HepG2 (cell line): ENCODE measurements at regions not wholly inside any gene's neighbourhood (a gene's known extent, or its start where the extent isn't known, plus 50 kb on each side); places are given as distances from the start of the nearest gene placed in this dataset.

ENCODE experiments used
- ARNTL ChIP-seq: sonication (generic); formaldehyde crosslinking; IDR thresholded peaks from 2 replicates; pipeline ENCODE4 v1.4.0; 2020; ENCODE audit warnings: mild to moderate bottlenecking, missing genetic modification reagents
- CHCHD3 ChIP-seq: sonication (generic); formaldehyde crosslinking; IDR thresholded peaks from 2 replicates; pipeline ENCODE4 v1.8.0; 2022; ENCODE audit warnings: mild to moderate bottlenecking, missing genetic modification reagents, moderate library complexity
- CHD2 ChIP-seq: IDR thresholded peaks from 2 replicates; pipeline ENCODE4 v1.6.1; 2011; ENCODE audit warnings: low read depth, low read length, improper control_type of control experiment
- FOXA1 ChIP-seq, 2 experiments: fragments of 450-650 bp in 1 of 2; sonication (generic) in 1 of 2; formaldehyde crosslinking in 1 of 2; IDR thresholded peaks; 2 replicates each; pipeline versions ENCODE4 v1.4.0 to v1.6.1; 2016 to 2020; ENCODE audit warnings: missing genetic modification reagents in 1 of 2
- KDM5A ChIP-seq: fragments of 200-600 bp; sonication (generic); IDR thresholded peaks from 2 replicates; pipeline ENCODE4 v1.7.0; 2018; ENCODE audit warnings: antibody characterized with exemption, mild to moderate bottlenecking, low read length, borderline replicate concordance
- NR2C2 ChIP-seq: sonication (generic); formaldehyde crosslinking; IDR thresholded peaks from 2 replicates; pipeline ENCODE4 v1.4.0; 2020; ENCODE audit warnings: missing genetic modification reagents, mild to moderate bottlenecking, moderate library complexity, borderline replicate concordance
- RXRA ChIP-seq: sonication (generic); formaldehyde crosslinking; IDR thresholded peaks from 2 replicates; pipeline ENCODE4 v1.5.1; 2020; ENCODE audit warnings: missing genetic modification reagents
- TCF7 ChIP-seq: sonication (generic); IDR thresholded peaks from 2 replicates; pipeline ENCODE4 v1.6.1; 2016; ENCODE audit warnings: antibody characterized with exemption, low read depth
- ZBTB20 ChIP-seq: sonication (generic); formaldehyde crosslinking; IDR thresholded peaks from 2 replicates; pipeline ENCODE4 v1.8.1; 2023; ENCODE audit warnings: missing genetic modification reagents, low read depth, mild to moderate bottlenecking, borderline replicate concordance
- TF ChIP-seq, protein P1 (sequence below): IDR thresholded peaks from 2 replicates; pipeline ENCODE4 v1.6.1; 2012; ENCODE audit warnings: inconsistent platforms
- TF ChIP-seq, protein P2 (sequence below): sonication (generic); formaldehyde crosslinking; IDR thresholded peaks from 2 replicates; pipeline ENCODE4 v1.5.1; 2020; ENCODE audit warnings: mild to moderate bottlenecking, missing genetic modification reagents, borderline replicate concordance
- TF ChIP-seq, protein P3 (sequence below): IDR thresholded peaks from 2 replicates; pipeline ENCODE4 v1.6.1; 2016; ENCODE audit warnings: missing genetic modification reagents, missing compliant biosample characterization

DNA sequence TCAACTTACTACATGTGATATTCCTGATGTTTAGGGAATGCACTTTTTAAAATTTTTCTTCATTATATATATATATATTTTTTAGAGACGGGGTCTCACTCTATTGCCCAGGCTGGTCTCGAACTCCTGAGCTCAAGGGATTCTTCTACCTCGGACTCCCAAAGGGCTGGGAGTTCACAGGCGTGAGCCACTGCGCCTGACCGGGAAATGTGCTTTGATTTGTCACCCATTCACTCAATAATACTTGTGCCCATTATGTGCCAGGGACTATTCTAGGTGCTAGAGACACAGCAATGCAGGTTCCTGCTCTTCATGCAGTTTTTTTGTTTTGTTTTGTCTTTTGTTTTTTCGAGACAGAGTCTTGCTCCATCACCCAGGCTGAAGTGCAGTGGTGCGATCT, 56.1 kb upstream of the INCENP start:
- TF ChIP-seq ZBTB20 (CRISPR knock-in tag) (no peak), ARNTL (no peak), TCF7 (no peak), CHCHD3 (CRISPR knock-in tag) (no peak), NR2C2 (CRISPR knock-in tag) (no peak), FOXA1 (IDR thresholded peaks at IDR 0.05) (no peak), FOXA1 (CRISPR knock-in tag; IDR thresholded peaks at IDR 0.05) (no peak), RXRA (no peak), CHD2 (no peak), KDM5A (no peak)
- TF ChIP-seq, protein P1, sequence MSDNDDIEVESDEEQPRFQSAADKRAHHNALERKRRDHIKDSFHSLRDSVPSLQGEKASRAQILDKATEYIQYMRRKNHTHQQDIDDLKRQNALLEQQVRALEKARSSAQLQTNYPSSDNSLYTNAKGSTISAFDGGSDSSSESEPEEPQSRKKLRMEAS = no peak
- TF ChIP-seq, protein P2, sequence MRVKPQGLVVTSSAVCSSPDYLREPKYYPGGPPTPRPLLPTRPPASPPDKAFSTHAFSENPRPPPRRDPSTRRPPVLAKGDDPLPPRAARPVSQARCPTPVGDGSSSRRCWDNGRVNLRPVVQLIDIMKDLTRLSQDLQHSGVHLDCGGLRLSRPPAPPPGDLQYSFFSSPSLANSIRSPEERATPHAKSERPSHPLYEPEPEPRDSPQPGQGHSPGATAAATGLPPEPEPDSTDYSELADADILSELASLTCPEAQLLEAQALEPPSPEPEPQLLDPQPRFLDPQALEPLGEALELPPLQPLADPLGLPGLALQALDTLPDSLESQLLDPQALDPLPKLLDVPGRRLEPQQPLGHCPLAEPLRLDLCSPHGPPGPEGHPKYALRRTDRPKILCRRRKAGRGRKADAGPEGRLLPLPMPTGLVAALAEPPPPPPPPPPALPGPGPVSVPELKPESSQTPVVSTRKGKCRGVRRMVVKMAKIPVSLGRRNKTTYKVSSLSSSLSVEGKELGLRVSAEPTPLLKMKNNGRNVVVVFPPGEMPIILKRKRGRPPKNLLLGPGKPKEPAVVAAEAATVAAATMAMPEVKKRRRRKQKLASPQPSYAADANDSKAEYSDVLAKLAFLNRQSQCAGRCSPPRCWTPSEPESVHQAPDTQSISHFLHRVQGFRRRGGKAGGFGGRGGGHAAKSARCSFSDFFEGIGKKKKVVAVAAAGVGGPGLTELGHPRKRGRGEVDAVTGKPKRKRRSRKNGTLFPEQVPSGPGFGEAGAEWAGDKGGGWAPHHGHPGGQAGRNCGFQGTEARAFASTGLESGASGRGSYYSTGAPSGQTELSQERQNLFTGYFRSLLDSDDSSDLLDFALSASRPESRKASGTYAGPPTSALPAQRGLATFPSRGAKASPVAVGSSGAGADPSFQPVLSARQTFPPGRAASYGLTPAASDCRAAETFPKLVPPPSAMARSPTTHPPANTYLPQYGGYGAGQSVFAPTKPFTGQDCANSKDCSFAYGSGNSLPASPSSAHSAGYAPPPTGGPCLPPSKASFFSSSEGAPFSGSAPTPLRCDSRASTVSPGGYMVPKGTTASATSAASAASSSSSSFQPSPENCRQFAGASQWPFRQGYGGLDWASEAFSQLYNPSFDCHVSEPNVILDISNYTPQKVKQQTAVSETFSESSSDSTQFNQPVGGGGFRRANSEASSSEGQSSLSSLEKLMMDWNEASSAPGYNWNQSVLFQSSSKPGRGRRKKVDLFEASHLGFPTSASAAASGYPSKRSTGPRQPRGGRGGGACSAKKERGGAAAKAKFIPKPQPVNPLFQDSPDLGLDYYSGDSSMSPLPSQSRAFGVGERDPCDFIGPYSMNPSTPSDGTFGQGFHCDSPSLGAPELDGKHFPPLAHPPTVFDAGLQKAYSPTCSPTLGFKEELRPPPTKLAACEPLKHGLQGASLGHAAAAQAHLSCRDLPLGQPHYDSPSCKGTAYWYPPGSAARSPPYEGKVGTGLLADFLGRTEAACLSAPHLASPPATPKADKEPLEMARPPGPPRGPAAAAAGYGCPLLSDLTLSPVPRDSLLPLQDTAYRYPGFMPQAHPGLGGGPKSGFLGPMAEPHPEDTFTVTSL (CRISPR knock-in tag) = no peak
- TF ChIP-seq, protein P3, sequence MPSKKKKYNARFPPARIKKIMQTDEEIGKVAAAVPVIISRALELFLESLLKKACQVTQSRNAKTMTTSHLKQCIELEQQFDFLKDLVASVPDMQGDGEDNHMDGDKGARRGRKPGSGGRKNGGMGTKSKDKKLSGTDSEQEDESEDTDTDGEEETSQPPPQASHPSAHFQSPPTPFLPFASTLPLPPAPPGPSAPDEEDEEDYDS (CRISPR knock-in tag) = no peak
